ENCODE measurements at regions not wholly inside any gene's neighbourhood (a gene's known extent, or its start where the extent isn't known, plus 50 kb on each side); places are given as distances from the start of the nearest gene placed in this dataset.

GRCh38 chr1:93013145-93014065, 52.1 kb upstream of the DIPK1A start:
- DNase-seq (ENCODE audit: low read depth, low spot score) = no peak
- in situ Hi-C loops (cut with HindIII; ENCODE audit: low pct_unique_long_range_greater_than_20kb, low sequenced_read_pairs) = no loop called here

- in situ Hi-C loops (cut with HindIII; ENCODE audit: low pct_unique_long_range_greater_than_20kb, low sequenced_read_pairs) = no loop called here
- DNase-seq (ENCODE audit: low read depth, low spot score) = no peak
Measured at GRCh38 chr1:93014168-93014567, 52.9 kb upstream of the DIPK1A start.

GRCh38 chr1:93015590-93015989, 54.3 kb upstream of the DIPK1A start:
- in situ Hi-C loops (cut with HindIII; ENCODE audit: low pct_unique_long_range_greater_than_20kb, low sequenced_read_pairs) = no loop called here
- DNase-seq (ENCODE audit: low read depth, low spot score) = no peak

- DNase-seq (ENCODE audit: low read depth, low spot score) = no peak
- in situ Hi-C loops (cut with HindIII; ENCODE audit: low pct_unique_long_range_greater_than_20kb, low sequenced_read_pairs) = no loop called here
Measured at GRCh38 chr1:93016171-93016570, 54.9 kb upstream of the DIPK1A start.

GRCh38 chr1:93021539-93022134, 57.4 kb upstream of the MTF2 start:
- DNase-seq (ENCODE audit: low read depth, low spot score) = peak; percentile 61
- in situ Hi-C loops (cut with HindIII; ENCODE audit: low pct_unique_long_range_greater_than_20kb, low sequenced_read_pairs) = no loop called here

- in situ Hi-C loops (cut with HindIII; ENCODE audit: low pct_unique_long_range_greater_than_20kb, low sequenced_read_pairs) = no loop called here
- DNase-seq (ENCODE audit: low read depth, low spot score) = no peak
Measured at GRCh38 chr1:93022580-93022979, 56.5 kb upstream of the MTF2 start.

GRCh38 chr1:93023281-93023680, 55.8 kb upstream of the MTF2 start:
- in situ Hi-C loops (cut with HindIII; ENCODE audit: low pct_unique_long_range_greater_than_20kb, low sequenced_read_pairs) = no loop called here
- no peak for DNase-seq (ENCODE audit: low read depth, low spot score)

- in situ Hi-C loops (cut with HindIII; ENCODE audit: low pct_unique_long_range_greater_than_20kb, low sequenced_read_pairs) = no loop called here
- no peak for DNase-seq (ENCODE audit: low read depth, low spot score)
Measured at GRCh38 chr1:93025572-93025971, 53.5 kb upstream of the MTF2 start.

- in situ Hi-C loops (cut with HindIII; ENCODE audit: low pct_unique_long_range_greater_than_20kb, low sequenced_read_pairs) = no loop called here
- no peak for DNase-seq (ENCODE audit: low read depth, low spot score)
Measured at GRCh38 chr1:93028542-93028941, 50.5 kb upstream of the MTF2 start.

Small RNA genes in the stretch of these regions (small RNA-seq; reads per million reads assigned to genes)
- 0 reads per million in 2 experiments for gene RF00019
- gene RN7SKP123 = 0 reads per million in 2 experiments
